GM19455 (cell line): ENCODE measurements at regions not wholly inside any gene's neighbourhood (a gene's known extent, or its start where the extent isn't known, plus 50 kb on each side); places are given as distances from the start of the nearest gene placed in this dataset.
"Not testable (repeated sequence)": the region's sequence is repeated elsewhere in the genome, so short reads cannot be mapped to it uniquely, and the experiment has no call there.

Experiments used
- ATAC-seq: cut with Tn5 transposase; IDR thresholded peaks from one replicate; pipeline ENCODE4 v1.9.1; 2021; ENCODE audit not compliant: unreplicated experiment

GRCh38 chr1:192905049-192905448 is 96.2 kb downstream of the RGS2 start:
- no peak for ATAC-seq

DNA sequence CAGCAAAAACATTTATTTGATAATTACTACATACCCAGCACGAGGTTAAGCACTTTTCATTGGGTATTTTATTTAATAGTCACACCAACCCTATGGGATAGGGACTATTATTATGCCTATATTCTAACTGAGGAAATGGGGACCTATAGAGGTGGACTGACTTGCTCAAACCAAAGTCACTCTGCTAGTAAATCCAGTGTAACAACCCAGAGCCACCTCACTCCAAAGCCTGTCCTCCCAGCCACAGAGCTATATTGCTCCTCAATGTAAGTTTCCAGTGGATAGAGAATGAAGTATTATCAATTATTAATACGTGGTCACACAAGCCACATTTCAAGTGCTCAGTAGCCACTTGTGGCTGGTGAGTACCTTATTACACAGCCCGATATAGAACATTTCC is 97.5 kb downstream of the RGS2 start:
- no peak for ATAC-seq

GRCh38 chr1:192907545-192908243 is 98.9 kb downstream of the RGS2 start:
- ATAC-seq = no peak

- ATAC-seq = not testable (repeated sequence)
Observed at GRCh38 chr1:192911896-192912656, 103.2 kb downstream of the RGS2 start.

- no peak for ATAC-seq
Observed at GRCh38 chr1:192913683-192914082, 104.8 kb downstream of the RGS2 start.

- ATAC-seq = no peak
Observed at GRCh38 chr1:192914092-192914491, 105.3 kb downstream of the RGS2 start.

DNA sequence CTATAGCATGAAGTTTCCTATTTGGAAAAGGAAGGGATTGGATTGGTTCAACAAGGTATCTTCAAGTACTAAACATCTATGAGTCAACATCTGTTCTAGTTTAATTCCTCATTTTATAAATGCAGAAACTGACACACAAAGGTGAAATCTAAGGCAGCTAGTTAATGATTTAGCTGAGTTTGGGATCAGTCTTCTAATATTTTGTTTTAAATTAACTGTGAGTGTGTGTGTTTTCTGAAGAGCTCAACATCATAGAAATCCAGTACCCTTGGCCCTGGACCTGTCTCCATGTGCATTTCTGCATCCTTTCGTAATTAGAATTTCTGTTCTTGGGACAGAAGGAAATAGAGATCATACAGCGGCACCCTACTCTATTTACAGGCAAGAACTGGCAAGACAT is 105.9 kb downstream of the RGS2 start:
- ATAC-seq = no peak

DNA sequence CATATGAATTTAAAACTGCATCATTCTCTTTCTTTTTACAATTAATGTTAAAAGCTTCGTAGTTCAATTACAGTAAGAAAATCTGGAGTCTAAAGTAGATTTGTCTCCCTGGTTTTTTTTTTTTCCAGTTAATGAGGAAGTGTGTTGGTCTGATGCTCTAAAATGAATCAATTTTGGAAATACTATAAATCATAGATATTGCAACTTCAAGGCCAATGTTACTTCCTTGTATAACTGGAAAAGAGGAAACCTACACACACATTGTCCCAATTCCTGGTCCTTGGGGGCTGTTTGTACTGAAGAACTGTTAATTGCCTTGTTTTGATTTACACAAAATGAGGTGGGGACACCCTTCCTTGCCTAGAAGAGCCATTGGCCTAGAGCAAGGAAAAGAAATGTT is 107.2 kb downstream of the RGS2 start:
- ATAC-seq = no peak

GRCh38 chr1:192918259-192918658 is 109.4 kb downstream of the RGS2 start:
- no peak for ATAC-seq

DNA sequence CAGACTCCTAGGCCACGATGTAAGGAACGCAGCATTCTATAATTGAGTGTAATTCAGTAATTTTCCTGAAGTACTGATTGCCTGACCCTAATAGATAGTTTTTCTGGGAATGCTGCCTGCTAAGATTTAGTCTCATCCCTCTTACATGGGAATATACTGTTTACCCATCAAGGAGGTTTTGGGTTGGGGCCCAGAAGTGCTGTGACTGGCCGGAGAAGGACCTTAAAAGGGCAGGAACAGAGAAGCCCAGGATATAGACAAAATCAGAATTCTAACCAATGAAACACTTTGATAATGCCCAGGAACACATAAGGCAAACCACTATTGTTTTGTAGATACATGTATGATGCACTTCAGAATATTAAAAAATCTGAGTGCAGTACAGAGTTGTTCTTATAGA is 111.6 kb downstream of the RGS2 start:
- ATAC-seq = no peak

- ATAC-seq = no peak
Observed at GRCh38 chr1:192925609-192926008, 116.8 kb downstream of the RGS2 start.

DNA sequence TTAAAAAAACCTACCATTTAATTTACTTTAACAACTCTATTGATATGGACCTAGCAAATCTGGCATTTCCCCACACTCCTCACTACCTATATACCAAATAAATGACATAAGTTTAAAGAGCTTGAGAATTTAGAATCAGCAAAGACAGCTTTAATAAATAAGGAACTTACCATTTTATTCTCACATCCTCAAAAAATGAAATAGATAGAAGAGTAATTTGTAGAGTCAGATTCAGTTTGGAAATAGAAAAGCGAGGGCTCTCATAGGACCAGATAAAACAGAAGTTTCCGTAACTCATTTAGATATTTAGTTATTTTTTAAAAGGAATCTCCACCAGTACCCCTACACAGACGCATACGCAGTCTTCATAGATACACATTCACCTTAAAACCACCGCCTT is 117.9 kb downstream of the RGS2 start:
- no peak for ATAC-seq

DNA sequence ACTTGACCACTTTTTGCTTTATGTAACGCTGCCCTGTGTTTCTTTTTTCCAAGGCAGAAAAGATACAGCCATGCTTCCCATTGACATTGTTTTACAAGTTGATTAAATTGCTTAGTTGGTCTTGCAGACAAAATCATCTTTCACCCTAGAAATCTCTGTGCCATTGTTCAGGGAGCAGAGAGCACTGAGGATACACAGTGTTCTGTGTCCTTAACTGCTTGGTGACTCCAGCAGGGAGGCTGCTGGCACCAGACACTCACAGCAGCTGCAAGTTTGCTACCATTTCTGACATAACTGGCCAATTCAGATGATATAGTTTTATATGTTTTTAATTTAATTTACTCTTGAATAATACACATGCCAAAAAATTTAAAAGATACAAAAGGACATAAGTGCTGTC is 118.7 kb downstream of the RGS2 start:
- ATAC-seq = no peak

DNA sequence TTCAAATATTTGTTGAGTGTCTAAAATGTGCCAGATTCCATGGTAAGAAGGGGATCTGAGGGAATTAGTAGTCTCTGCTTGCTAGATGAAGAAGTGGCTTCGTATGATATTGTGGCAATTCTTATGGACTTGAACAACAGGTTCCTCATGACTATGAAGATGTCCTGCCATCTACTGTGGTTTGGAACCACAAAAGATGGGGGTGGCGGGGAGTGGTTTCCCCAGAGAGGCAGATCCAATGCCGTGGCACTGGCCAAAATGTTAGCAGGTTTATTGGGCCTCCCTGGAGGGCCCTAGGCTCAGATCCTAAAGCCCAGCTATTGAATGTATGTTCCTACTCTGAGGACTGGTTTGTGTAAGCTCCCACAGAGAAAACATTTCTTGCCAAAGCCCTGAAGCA is 120.8 kb downstream of the RGS2 start:
- no peak for ATAC-seq

- no peak for ATAC-seq
Observed at GRCh38 chr1:192933744-192934143, 124.9 kb downstream of the RGS2 start.

- no peak for ATAC-seq
Observed at GRCh38 chr1:192936313-192937018, 122.7 kb downstream of the UCHL5 start.

DNA sequence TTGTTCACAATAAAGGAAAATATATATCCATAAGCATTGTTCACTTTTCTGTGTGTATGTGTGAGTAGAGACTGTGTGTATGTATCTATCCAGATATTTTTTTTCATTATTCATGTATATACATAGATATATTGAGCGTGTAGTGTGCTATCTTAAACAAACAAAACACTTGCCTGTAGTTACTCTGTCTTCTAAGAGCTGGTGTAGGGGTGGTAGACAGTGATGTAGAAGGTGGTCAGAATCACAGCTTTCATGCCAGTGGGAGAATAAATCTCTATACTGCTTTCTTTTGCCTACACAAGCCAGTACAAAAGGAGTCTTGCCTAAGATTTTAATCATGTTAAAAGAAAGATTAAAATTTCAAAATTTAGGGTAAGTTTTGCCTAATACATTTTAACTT is 122.0 kb downstream of the UCHL5 start:
- no peak for ATAC-seq

- no peak for ATAC-seq
Observed at GRCh38 chr1:192939440-192939839, 119.7 kb downstream of the UCHL5 start.

DNA sequence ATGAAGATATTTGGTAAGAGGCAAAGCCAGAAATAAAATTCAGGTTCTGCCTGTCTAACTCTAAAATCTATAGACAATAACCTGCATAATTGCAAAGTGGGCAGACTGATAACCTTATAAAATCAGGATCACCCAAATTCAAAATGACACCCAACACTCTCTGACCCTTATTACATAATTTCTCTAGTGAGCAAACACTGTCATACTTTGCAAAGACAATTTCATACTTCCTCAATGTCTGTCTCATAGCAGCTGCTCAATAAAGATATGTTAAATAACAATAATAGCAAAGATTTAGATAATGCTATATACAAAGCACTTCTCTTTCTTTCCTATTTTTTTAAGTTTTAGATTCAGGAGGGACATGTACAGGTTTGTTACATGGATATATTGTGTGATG is 118.5 kb downstream of the UCHL5 start:
- no peak for ATAC-seq

DNA sequence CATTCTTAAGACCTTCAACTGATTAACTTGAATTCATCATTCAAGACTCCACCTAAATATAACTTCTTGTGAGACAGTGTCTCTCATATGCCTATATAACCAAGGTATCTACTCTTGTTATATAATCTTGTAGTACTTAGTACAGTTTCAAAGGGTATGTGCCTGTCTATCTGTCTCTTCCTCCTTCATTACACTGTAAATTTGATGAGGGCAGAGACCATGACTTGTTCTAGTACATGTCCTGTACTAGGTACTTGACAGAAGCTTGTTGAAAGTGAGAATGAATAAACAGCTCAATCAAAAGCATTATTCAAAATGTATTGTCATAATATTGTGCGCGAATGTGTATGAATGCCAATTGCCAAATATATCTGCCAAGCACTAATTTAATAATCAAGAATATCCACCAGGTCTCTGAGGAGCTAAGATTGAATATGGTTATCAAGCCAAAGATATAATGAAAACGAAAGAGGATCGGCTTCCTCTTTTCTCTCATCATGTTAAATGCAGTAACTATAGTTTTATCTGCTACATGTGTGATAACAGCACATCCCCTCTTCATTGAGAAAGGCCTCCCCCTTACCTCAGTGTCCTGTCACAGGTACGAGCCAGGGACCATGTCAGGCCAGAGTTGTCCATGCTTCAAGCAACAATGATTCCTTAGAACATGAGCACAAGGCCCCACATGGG is 117.3 kb downstream of the UCHL5 start:
- ATAC-seq = no peak

- no peak for ATAC-seq
Observed at GRCh38 chr1:192943108-192943507, 116.1 kb downstream of the UCHL5 start.
